Left ventricle myocardium inferior (tissue), 1 donor: ENCODE measurements at regions not wholly inside any gene's neighbourhood (a gene's known extent, or its start where the extent isn't known, plus 50 kb on each side); places are given as distances from the start of the nearest gene placed in this dataset.

Source experiments
- DNase-seq: peaks from one replicate; pipeline ENCODE4 v3.0.0-alpha.2; 2020
- H3K27ac ChIP-seq: fragments of 200-600 bp; replicated peaks from 2 replicates; pipeline ENCODE4 v1.8.0; 2021
- H3K27me3 ChIP-seq: fragments of 200-600 bp; 2 replicates; pipeline ENCODE4 v1.8.0; 2021; ENCODE audit warnings: low read depth
- H3K36me3 ChIP-seq: fragments of 200-600 bp; 2 replicates; pipeline ENCODE4 v1.8.0; 2021
- H3K4me1 ChIP-seq: fragments of 200-600 bp; 2 replicates; pipeline ENCODE4 v1.8.0; 2021
- H3K4me3 ChIP-seq: fragments of 200-600 bp; 2 replicates; pipeline ENCODE4 v1.8.0; 2021; ENCODE audit warnings: mild to moderate bottlenecking, moderate library complexity
- H3K9me3 ChIP-seq: fragments of 200-600 bp; replicated peaks from 2 replicates; pipeline ENCODE4 v1.8.0; 2021
- CTCF ChIP-seq: fragments of 200-600 bp; IDR thresholded peaks from 2 replicates; pipeline ENCODE4 v1.8.0; 2021; ENCODE audit warnings: antibody characterized with exemption, mild to moderate bottlenecking, borderline replicate concordance
- intact Hi-C: fragments of 100-400 bp; cut with micrococcal nuclease; formaldehyde crosslinking; loops from one replicate; pipeline ENCODE4 v1.11.0; 2022
- donor health status: DM: no; HTN: yes; CAD: no; lungs with severe emphysema.

GRCh38 chr16:47940466-47940865 is 215.3 kb downstream of the ABCC12 start:
- Histone ChIP-seq H3K27me3 (peaks cover 5% of the 10 kb centered on the region), H3K9me3 (peaks cover 11% of the 10 kb centered on the region), H3K36me3 (no peaks in the 10 kb centered on the region), H3K4me3 (no peak overlapping the region), H3K27ac (no peak overlapping the region), H3K4me1 (no peaks in the 10 kb centered on the region)
- TF ChIP-seq CTCF = no peak
- DNase-seq = no peak
- intact Hi-C loops = no loop called here

- intact Hi-C loops = no loop called here
- no peak for TF ChIP-seq CTCF
- Histone ChIP-seq H3K27me3 (peaks cover 5% of the 10 kb centered on the region), H3K27ac (no peak overlapping the region), H3K9me3 (peaks cover 18% of the 10 kb centered on the region), H3K36me3 (no peaks in the 10 kb centered on the region), H3K4me1 (no peaks in the 10 kb centered on the region), H3K4me3 (no peak overlapping the region)
- DNase-seq = no peak
Observed at GRCh38 chr16:47939680-47940079, 216.1 kb downstream of the ABCC12 start.

- no peaks in the 10 kb centered on the region for H3K4me1 ChIP-seq
- peaks cover 5% of the 10 kb centered on the region for H3K27me3 ChIP-seq
- no peak for TF ChIP-seq CTCF
- no peaks in the 10 kb centered on the region for H3K36me3 ChIP-seq
- H3K9me3 ChIP-seq = peaks cover 31% of the 10 kb centered on the region
- intact Hi-C loops = no loop called here
- no peak overlapping the region for H3K27ac ChIP-seq
- H3K4me3 ChIP-seq = no peak overlapping the region
- no peak for DNase-seq
Observed at GRCh38 chr16:47938272-47938671, 217.5 kb downstream of the ABCC12 start.

GRCh38 chr16:47928008-47928407 is 227.8 kb downstream of the ABCC12 start:
- intact Hi-C loops = no loop called here
- Histone ChIP-seq H3K27ac (no peak overlapping the region), H3K9me3 (no peaks in the 10 kb centered on the region), H3K27me3 (peaks cover 6% of the 10 kb centered on the region), H3K36me3 (no peaks in the 10 kb centered on the region), H3K4me3 (no peak overlapping the region), H3K4me1 (no peaks in the 10 kb centered on the region)
- TF ChIP-seq CTCF = no peak
- no peak for DNase-seq

- Histone ChIP-seq H3K27me3 (peaks cover 6% of the 10 kb centered on the region), H3K27ac (no peak overlapping the region), H3K36me3 (no peaks in the 10 kb centered on the region), H3K4me3 (no peak overlapping the region), H3K4me1 (no peaks in the 10 kb centered on the region), H3K9me3 (no peaks in the 10 kb centered on the region)
- no peak for TF ChIP-seq CTCF
- intact Hi-C loops = no loop called here
- DNase-seq = no peak
Observed at GRCh38 chr16:47927330-47927729, 228.5 kb downstream of the ABCC12 start.
